Ascending aorta (tissue), 2 donors: ENCODE measurements at regions not wholly inside any gene's neighbourhood (a gene's known extent, or its start where the extent isn't known, plus 50 kb on each side); places are given as distances from the start of the nearest gene placed in this dataset.

Source experiments
- DNase-seq, 2 donors: peaks; one replicate each; pipeline ENCODE4 v3.0.0-alpha.2; 2019; ENCODE audit warnings: low spot score in 2 of 2
- H3K27ac ChIP-seq, 2 donors: fragments of 200-600 bp; sonication (generic); one replicate each; pipeline ENCODE4 v1.5.1; 2016 to 2017; ENCODE audit warnings: mild to moderate bottlenecking in 1 of 2
- H3K27me3 ChIP-seq: fragments of 200-600 bp; sonication (generic); one replicate; pipeline ENCODE4 v1.5.1; 2017
- H3K36me3 ChIP-seq, 2 donors: fragments of 200-600 bp; sonication (generic); one replicate each; pipeline ENCODE4 v1.5.1; 2016
- H3K4me1 ChIP-seq, 2 donors: fragments of 200-600 bp; sonication (generic); one replicate each; pipeline ENCODE4 v1.5.1; 2016 to 2017; ENCODE audit warnings: mild to moderate bottlenecking in 1 of 2
- H3K4me3 ChIP-seq, 2 donors: fragments of 200-600 bp; sonication (generic); one replicate each; pipeline ENCODE4 v1.5.1; 2016 to 2017; ENCODE audit warnings: mild to moderate bottlenecking in 1 of 2
- H3K9me3 ChIP-seq, 2 donors: fragments of 200-600 bp; sonication (generic); one replicate each; pipeline ENCODE4 v1.5.1; 2016
- CTCF ChIP-seq, 3 experiments: fragments of 200-600 bp in 2 of 3; fragments of 450-650 bp in 1 of 3; sonication (generic) in 2 of 3; IDR thresholded peaks; one replicate each; pipeline ENCODE4 v1.5.1; 2016 to 2019; ENCODE audit warnings: antibody characterized with exemption in 3 of 3, mild to moderate bottlenecking in 1 of 3, moderate library complexity in 1 of 3
- intact Hi-C: fragments of 100-400 bp; cut with DNase I; formaldehyde crosslinking; loops from one replicate; pipeline ENCODE4 v1.15.1; 2023

GRCh38 chr3:107211608-107212007 lies 165.6 kb upstream of the CCDC54 start:
- H3K4me1 ChIP-seq: peaks cover 6 to 34% of the 10 kb centered on the region in 2 donors
- no peak for DNase-seq
- TF ChIP-seq CTCF (IDR thresholded peaks at IDR 0.05): no peak

GRCh38 chr3:107212618-107213017 lies 164.6 kb upstream of the CCDC54 start:
- Histone ChIP-seq H3K4me3 (no peak overlapping the region), H3K9me3 (no peaks in the 10 kb centered on the region), H3K4me1 (peaks cover 6 to 28% of the 10 kb centered on the region in 2 donors), H3K27ac (no peak overlapping the region), H3K27me3 (no peaks in the 10 kb centered on the region), H3K36me3 (no peaks in the 10 kb centered on the region)
- no peak for TF ChIP-seq CTCF (IDR thresholded peaks at IDR 0.05)
- no peak for DNase-seq
- intact Hi-C loops: no loop called here

More at GRCh38 chr3:107211608-107212007, 165.6 kb upstream of the CCDC54 start:
- H3K9me3 ChIP-seq: no peaks in the 10 kb centered on the region
- intact Hi-C loops: no loop called here
- H3K27ac ChIP-seq: no peak overlapping the region
- no peaks in the 10 kb centered on the region for H3K36me3 ChIP-seq
- no peaks in the 10 kb centered on the region for H3K27me3 ChIP-seq
- no peak overlapping the region for H3K4me3 ChIP-seq

- intact Hi-C loops: no loop called here
- TF ChIP-seq CTCF (IDR thresholded peaks at IDR 0.05): no peak
- no peak overlapping the region for H3K27ac ChIP-seq
Observed at GRCh38 chr3:107213044-107213669, 164.1 kb upstream of the CCDC54 start.

DNA sequence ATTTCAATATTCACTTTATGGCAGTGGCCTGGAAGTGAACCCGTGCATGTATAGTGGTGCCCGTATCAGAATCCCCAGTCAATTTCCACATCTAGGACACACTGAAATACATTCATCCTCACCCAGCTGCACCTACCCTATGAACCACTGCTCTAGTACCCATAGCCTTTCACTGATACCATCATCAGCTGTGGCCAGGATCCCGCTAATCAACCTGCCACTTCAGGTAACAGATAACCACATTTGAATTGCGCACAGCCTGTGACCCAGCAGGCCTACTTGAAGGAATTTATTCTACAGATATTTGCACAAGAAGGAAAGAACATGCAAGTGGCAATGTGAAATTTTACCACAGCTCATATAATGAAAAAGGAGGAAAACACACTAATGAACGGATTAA lies 161.0 kb upstream of the CCDC54 start:
- Histone ChIP-seq H3K36me3 (no peaks in the 10 kb centered on the region), H3K27me3 (no peaks in the 10 kb centered on the region), H3K4me3 (no peak overlapping the region), H3K4me1 (peaks cover 0 to 6% of the 10 kb centered on the region in 2 donors), H3K27ac (no peak overlapping the region), H3K9me3 (no peaks in the 10 kb centered on the region)
- TF ChIP-seq CTCF (IDR thresholded peaks at IDR 0.05): no peak
- intact Hi-C loops: no loop called here
- no peak for DNase-seq

More at GRCh38 chr3:107213044-107213669, 164.1 kb upstream of the CCDC54 start:
- Histone ChIP-seq H3K9me3 (no peaks in the 10 kb centered on the region), H3K4me1 (peaks cover 4 to 24% of the 10 kb centered on the region in 2 donors), H3K4me3 (no peak overlapping the region), H3K36me3 (no peaks in the 10 kb centered on the region), H3K27me3 (no peaks in the 10 kb centered on the region)
- no peak for DNase-seq

GRCh38 chr3:107216711-107217110 lies 160.5 kb upstream of the CCDC54 start:
- Histone ChIP-seq H3K36me3 (no peaks in the 10 kb centered on the region), H3K4me1 (peaks cover 0 to 6% of the 10 kb centered on the region in 2 donors), H3K27ac (no peak overlapping the region), H3K4me3 (no peak overlapping the region), H3K27me3 (no peaks in the 10 kb centered on the region), H3K9me3 (no peaks in the 10 kb centered on the region)
- intact Hi-C loops: no loop called here
- TF ChIP-seq CTCF (IDR thresholded peaks at IDR 0.05): no peak
- no peak for DNase-seq

- Histone ChIP-seq H3K36me3 (no peaks in the 10 kb centered on the region), H3K4me1 (peaks cover 0 to 6% of the 10 kb centered on the region in 2 donors), H3K9me3 (no peaks in the 10 kb centered on the region), H3K4me3 (no peak overlapping the region), H3K27ac (no peak overlapping the region), H3K27me3 (no peaks in the 10 kb centered on the region)
- intact Hi-C loops: no loop called here
- no peak for DNase-seq
- no peak for TF ChIP-seq CTCF (IDR thresholded peaks at IDR 0.05)
Observed at GRCh38 chr3:107217172-107217571, 160.1 kb upstream of the CCDC54 start.
